HG02610 (cell line): ENCODE measurements at regions not wholly inside any gene's neighbourhood (a gene's known extent, or its start where the extent isn't known, plus 50 kb on each side); places are given as distances from the start of the nearest gene placed in this dataset.

Source experiments
- ATAC-seq: cut with Tn5 transposase; IDR thresholded peaks from one replicate; pipeline ENCODE4 v1.9.1; 2021; ENCODE audit warnings: mild to moderate bottlenecking, moderate library complexity; ENCODE audit not compliant: unreplicated experiment

DNA sequence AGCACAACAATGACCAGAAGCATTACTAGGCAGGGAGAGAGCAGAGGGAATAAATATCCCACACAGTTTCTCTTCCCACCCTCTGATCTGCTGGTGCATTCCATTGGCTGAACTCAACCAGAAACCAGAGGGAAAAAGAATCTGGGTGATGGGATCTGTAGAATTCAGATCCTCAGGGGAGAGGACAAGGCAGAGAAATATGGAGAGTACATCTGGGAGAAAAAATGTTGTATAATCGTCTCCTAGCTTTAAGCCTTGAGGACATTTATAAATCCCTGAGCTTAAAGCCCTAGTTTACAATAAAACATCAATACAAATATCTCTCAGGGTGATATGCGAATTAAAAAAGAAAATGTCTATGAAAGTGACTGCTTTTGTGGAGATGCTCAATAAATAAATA is 368.1 kb upstream of the MAD2L1 start:
- no peak for ATAC-seq

DNA sequence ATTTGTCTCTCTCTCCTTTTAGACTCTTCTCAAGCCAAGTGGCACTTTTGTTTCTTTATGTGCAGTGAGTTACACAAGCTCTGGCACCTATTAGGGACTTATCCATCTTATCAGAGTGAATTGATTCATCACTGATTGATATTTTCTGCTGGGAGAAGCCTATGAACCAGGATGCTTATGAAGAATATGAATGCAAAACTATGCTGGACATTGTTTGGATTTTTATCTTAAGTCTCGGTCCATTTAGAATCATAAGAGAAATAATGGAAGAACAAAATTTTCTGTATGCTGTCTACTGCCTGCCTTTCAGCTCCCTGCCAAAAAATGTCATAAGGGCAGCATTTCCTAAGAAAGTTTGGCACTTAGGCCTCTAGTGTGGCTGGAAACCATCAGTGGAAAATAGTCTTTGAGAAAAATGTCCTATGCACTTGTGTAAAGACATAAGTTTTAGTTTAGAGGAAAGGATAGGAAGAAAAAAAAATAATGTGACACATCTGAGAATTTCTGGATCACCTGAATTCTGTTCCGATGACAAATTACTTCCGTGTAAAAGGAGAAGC is 365.7 kb upstream of the MAD2L1 start:
- ATAC-seq: no peak

DNA sequence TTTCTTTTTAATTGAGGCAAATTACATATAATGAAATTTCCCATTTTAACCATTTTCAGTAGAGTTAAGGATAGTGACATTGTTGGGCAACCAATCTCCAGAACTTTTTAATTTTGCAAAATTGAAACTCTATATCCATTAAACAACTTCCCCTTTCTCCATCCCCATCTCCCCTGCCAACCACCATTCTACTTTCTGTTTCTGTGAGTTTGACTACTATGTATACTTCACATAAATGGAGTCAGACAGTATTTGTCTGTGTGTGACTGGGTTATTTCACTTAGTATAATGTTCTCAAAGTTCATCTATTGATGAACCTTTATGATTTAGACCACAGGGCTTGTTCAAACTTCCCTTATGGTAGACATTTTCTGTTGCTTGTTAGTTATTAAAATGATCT is 364.5 kb upstream of the MAD2L1 start:
- ATAC-seq: no peak

DNA sequence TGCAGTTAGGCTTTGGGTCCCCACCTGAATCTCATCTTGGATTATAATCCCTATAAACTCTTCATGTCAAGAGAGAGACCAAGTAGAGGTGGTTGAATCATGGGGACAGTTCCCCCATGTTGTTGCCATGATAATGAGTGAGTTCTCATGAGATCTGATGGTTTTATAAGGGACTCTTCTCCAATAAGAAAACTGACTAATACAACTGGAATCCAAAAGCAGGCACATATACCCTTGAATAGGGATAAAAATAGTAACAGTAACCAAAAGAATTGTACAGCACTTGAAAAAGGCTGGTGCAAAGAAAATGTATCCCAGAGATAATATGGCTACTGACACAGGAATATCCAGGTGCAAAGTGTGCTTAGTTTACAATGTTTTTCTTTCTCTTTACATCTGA is 351.5 kb upstream of the MAD2L1 start:
- no peak for ATAC-seq

DNA sequence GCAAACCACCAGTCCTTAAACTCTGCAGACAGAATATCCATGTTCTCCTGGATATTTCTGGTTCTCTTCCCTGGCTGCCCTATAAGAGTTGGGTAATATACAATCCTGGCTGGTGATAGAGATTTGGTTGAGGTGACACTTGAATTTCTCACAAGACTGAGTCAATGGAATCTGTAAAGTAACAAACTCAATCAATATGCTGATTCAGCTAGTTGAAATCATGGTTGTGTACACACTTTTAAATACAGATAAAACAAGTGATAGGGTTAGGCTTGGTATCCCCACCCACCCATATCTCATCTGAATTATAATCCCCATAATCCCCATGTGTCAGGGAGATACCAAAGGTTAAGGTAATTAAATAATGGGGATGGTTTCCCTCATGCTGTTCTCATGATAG is 349.2 kb upstream of the MAD2L1 start:
- no peak for ATAC-seq

DNA sequence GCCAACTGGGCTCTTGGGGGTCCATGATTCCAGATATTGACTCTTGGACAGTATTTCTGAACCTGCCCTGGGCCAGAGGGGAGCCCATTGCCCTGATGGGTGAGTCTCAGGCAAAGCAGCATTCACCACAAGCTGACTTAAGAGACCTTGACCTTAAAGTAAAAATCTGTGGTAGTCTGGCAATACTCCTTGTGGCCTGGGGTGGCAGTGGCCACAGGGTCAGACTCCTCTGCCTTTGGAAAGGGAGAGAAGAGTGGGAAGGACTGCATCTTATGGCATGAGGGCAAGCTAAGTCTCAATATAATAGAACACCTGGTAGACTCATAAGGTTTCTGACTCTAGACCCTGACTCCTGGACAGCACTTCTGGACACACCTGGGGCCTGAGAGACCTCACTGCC is 340.3 kb upstream of the MAD2L1 start:
- ATAC-seq: no peak

DNA sequence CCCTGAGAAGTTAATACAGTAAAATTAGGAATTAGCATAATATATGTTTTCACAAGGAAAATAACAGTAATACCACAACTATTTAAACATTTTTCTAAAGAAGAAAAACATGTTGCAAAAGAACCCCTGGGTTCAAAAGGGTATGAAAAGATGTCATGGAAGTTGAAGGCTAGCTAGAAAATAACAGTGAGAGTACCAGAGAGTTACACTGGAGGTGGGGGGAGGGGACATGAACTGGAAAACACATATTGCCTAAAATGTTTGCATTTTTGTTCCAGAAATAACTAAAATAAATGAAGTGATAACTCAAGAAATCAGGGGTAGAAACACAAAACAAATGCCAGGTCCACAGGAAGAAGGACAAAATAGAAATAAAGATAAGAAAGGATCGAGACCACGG is 336.6 kb upstream of the MAD2L1 start:
- ATAC-seq: no peak

DNA sequence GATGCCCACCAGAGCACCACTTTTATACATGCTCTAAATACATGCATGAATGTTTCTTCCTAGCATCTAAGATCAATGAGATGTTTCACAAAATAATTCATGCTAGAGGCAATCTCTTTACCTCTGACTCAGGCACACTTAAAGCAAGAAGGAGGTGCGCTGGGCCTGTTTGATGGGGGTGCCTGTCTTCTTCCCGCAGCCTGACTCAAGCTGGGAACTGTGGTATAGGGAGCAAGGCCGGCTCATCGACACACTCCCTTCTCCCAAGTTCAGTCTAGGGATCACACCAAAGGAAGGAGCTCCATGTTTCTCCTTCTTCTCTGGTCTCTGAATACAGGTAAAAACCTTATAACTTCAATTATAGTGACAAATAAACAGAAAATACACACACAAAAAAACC is 333.8 kb upstream of the MAD2L1 start:
- ATAC-seq: no peak

DNA sequence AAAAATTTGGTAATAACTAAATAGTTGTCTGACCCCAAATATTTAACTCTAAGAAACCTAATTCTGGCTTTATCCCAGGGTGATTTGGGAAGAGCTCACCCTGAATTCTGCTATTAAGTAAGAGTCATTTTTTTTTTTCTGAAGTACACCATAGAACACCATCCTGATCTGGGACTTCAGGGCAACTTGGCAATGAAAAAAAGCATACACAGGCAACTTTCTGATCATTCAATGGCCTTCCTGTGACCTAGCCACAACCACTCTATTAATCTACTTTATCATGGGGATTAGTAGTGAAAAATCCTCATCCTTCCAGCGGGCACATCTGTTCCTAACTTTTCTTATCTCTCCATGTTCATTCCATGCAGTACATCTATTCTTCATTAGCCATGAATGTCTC is 333.2 kb upstream of the MAD2L1 start:
- no peak for ATAC-seq

DNA sequence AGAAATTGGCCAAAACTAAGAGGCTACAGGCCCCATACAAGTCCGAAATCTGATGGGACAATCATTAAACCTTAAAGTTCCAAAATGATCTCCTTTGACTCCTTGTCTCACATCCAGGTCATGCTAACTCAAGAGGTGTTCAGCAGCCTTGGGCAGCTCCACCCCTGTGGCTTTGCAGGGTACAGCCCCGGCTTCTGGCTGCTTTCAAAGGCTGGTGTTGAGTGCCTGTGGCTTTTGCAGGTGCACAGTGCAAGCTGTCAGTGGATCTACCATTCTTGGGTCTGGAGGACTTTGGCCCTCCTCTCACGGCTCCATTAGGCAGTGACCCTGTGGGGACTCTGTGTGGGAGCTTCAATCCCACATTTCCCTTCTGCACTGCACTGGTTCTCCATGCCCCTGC is 329.1 kb upstream of the MAD2L1 start:
- no peak for ATAC-seq

DNA sequence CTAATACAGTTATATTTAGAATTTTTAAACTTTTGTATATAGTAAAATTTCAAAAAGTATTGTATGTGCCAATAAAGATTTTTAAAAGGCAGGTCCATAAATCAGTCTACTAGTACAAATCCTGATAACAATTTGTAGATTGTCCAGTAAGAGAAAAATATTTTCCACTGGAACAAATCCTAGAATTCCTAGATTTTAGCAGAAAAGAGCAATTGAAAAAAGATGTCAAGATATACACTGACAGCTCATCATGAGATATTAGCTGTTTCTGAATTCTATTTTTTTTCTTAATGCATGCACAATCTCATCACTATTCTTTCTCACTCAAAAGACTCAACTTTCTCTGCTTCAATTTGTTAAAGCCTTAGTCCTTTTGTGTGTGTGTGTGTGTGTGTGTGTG is 289.2 kb upstream of the MAD2L1 start:
- ATAC-seq: no peak

DNA sequence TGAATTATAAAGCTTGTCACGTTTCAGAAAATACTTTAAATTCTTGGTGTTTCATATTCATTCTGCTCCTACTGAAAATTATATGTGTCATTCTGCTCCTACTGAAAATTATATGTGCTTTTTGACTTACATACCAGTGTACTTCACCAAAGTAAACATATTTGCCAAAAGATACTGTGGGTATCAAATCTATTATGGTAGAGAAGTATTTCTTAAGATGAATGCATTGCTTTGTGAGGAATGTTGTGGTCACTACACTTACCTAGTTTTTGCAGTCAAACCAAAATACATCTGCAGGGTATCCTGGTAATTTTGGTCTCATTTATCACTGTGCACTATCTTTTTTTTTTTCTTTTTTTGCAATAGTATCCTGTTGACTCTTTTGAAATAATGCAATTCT is 287.7 kb upstream of the MAD2L1 start:
- ATAC-seq: no peak

DNA sequence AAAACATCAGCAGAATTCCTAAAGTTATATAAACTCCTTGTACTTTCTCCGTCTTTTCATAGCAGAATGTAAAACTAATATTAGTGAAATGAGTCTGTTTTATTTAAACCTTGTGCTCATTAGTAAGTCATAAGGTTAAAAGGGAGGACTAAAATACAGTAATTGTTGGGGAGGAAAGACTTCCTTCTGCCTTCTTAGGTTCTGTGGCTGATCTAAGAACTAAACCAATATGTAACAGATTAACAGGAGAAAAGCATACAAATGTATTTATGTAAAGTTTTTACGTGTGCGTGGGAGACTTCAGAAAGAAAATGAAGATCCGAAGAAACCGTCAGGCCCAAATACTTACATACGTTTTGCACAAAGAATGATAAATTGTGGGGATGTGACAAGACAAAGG is 286.6 kb upstream of the MAD2L1 start:
- ATAC-seq: no peak

DNA sequence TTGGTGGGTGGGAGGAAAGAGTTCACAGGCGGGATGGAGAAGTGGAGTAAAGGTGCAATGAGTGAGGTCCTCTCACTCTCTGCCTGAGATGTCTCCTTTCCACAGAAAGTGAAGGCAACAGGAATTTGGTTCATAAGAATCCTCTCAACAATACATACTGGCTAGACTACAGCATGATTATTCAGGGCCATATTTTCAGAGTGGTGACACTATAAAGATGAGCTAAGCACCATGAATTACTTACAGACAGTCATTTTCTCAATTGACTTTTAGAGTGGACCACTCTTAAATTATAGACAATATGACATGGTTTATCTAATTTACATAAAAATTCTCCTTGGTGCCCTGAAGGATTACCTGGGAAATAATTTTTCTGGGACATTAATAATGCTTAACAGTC is 286.1 kb upstream of the MAD2L1 start:
- no peak for ATAC-seq

DNA sequence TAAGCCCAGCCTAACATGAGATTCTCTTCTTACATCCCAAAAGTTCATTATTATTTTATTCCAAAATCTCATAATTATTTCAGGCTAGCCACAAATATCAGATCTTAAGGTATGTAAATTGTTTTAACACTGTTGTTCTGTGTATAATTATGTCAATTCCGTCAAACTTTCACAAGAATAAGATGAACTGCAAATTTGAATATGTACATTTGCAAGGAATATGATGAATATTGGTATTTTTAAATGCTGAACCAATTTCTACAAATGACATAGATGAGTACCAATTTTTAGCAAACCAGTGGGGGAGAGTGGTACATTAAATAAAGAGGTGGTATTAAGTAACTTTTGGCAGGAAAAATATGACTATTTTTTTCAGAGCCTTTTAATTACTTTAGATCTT is 282.3 kb upstream of the MAD2L1 start:
- ATAC-seq: no peak

DNA sequence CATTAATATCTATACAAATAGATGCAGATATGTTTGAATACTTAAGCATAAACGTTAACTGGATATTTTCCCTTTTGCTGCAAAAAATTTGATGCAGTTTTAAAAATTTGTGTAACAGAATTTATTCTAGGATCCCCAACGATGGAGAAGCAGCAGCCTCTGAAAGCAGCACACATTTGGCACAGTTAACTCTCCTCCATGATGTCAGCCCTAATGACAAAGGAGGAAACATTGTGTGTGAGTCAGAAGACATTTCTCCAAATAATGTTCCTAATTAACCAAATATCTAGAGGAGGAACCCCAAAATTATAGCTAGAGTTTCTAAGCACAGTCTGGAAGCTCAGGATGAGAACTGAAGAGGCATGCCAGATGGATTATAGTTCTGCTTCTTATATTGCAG is 281.9 kb upstream of the MAD2L1 start:
- ATAC-seq: no peak

DNA sequence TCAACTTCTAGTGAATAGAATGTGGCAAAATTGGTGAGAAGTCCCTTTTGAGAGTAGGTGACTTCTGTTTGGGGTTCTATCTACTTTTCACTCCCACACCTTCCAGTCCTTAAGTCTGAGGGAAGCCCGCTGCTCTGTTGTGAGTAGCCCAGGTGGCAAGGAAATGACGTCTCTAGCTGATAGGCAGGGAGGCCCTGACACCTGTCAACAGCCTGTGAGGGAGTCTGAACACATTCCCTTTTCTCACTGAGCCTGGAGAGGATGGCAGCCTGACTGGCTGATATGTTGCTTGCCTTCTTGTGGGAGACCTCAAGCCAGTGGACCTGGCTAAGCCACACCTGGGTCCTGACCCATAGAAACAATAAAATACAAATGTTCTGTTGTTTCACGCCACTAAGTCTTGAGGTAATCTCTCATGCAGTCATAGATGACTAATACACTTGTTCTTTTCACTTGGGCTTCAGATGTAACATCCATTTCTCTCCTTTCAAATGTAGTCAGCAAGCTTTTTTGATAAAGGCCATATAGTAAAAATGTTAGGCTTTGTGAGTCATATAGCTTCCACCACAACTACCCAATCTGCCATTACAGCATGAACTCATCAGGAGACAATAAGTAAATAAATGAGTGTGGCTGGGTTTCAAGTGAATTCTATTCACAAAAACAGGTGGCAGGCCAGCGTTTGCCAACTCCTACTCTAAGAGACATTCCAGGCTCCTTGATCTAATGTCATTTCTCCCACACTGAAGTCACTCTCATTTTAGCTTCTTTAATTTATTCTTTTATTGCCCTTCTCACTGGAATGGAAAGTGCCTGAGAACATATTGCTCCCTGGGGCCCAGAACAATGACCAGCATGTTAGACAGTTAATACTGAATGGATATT is 265.1 kb upstream of the MAD2L1 start:
- peak; percentile 96 for ATAC-seq

DNA sequence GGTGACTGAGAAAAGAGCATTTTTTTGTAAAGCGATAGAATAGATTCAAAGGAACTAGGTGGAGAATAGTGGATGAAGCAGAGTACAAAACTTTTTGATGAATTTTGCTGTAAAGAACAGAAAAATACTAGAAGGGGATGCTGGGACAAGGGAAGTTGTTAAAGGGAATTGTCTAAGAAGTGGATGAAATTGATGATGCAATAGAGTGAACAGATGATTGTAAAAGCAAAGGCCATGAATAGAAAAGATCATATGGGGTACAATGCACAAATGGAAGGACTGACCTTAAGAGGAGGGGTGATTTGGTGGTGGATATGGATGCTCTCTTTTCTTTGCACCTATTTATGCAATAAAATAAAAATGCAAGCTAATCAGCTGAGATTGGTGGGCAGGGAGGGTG is 262.7 kb upstream of the MAD2L1 start:
- ATAC-seq: no peak

DNA sequence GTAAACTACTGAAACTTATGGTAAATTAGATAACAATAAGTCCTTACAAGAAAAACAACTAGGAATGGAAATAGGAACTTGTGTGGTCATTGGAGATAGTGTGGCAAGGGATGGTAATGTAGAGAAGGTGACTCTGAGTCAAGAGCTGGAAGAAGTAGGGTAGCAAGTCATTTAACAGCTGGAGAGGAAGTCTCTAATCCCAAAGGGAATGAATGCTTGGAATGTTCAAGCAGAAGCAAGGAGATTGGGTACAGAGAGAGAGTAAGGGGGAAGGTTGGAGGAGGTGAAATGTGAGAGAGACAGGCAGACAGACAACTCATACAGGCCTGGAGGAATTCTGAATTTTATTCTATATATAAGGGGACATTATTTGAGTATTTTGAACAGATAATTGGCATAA is 260.6 kb upstream of the MAD2L1 start:
- no peak for ATAC-seq

DNA sequence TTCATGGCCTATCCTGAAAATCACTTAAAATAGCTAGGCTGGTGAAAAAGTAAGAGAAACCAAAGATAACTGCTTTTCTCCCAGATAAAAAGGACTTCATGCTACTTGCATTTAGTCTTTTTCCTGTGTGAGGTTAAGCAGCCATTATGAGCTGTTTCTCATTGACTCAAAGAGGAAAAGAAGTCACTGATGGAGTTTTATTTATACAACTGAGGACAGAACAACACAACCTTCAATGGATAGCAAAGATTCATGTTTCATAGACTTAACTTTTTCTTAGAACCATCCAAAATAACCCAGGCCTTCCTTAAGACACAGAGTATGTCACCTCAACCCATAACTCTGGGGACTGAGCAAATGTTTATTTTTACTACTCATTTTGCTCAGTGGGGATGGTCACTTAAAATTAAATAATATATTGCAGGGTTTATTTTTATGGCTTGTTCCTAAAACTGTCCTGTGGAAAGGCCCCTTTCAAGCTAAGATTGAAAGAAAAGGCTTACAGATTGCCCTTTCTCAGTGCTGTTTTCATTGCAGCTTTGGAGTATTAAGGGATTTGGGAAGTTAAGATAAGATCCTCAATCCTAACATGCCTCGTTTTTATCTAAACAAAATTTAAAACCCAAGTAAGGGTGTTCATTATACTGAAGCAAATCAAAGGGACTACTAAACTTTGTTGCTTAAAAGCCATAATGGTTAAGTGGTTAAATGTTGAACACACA is 252.6 kb upstream of the MAD2L1 start:
- ATAC-seq: no peak

DNA sequence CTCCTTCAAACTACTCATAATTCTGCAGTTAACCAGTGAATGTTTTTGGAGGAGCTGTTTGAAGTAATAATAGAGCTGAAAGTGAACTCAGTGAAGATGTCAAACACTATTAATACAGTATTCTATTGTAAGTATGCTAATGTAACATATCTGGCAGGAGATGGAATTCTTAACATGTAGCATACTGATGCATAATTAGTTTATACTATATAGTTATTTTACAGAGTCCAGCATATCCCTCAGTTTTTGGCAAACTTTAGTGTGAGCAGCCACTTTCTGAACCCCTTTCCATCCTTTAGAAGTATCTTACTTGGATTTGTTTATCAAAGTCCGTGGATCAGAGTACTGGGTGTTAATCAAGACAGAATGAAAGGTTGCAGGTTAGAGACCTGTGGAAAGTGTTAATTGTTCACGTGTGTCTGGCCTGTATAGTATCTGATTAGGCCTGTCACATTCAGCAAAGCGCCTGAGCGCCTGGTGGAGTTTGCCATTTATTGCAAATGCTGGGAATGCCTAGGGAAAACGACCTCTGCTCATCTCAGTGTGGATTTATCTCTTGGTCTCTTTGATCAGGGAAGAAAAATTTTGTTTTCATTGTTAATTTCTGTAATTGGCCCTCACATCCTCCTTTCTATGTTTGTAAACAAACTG is 251.7 kb upstream of the MAD2L1 start:
- ATAC-seq: no peak

DNA sequence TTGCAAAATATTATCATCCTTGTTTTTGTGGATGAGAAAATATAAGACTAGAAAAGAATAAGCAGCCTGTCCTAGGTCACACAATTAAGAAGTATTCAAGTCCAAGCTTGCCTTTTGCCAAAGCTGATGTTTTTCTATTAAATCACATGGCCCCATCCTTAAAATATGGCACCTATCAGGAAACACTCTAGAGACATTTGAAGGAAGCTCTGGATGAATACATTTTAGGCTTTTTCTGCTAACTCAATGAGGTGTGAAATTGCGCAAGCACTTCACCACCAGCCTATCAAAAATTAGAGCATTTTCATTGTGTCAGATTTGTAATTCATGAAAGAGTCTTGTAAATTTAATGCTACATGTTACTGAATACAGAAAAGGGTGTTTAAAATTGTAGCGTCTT is 251.1 kb upstream of the MAD2L1 start:
- ATAC-seq: no peak
